Esophagus (tissue), 2 donors: ENCODE measurements at regions not wholly inside any gene's neighbourhood (a gene's known extent, or its start where the extent isn't known, plus 50 kb on each side); places are given as distances from the start of the nearest gene placed in this dataset.

ENCODE experiments used
- H3K27ac ChIP-seq, 2 donors: one replicate each; pipeline ENCODE4 v1.5.1; 2013; ENCODE audit warnings: low read depth in 2 of 2, mild to moderate bottlenecking in 2 of 2, inconsistent platforms in 1 of 2, low read length in 1 of 2, moderate library complexity in 1 of 2
- H3K27me3 ChIP-seq, 2 donors: one replicate each; pipeline ENCODE4 v1.6.1; 2013; ENCODE audit warnings: low read length in 2 of 2, control low read depth in 1 of 2, mild to moderate bottlenecking in 1 of 2; ENCODE audit not compliant: insufficient read depth in 2 of 2, control insufficient read depth in 1 of 2
- H3K36me3 ChIP-seq, 2 donors: one replicate each; pipeline ENCODE4 v1.6.1; 2013; ENCODE audit warnings: low read length in 1 of 2; ENCODE audit not compliant: control insufficient read depth in 2 of 2, insufficient read depth in 2 of 2
- H3K4me1 ChIP-seq, 2 donors: one replicate each; pipeline ENCODE4 v1.6.1; 2013; ENCODE audit warnings: low read length in 1 of 2; ENCODE audit not compliant: control insufficient read depth in 2 of 2, insufficient read depth in 2 of 2
- H3K4me3 ChIP-seq, 2 donors: one replicate each; pipeline ENCODE4 v1.5.1; 2013; ENCODE audit warnings: low read length in 2 of 2, mild to moderate bottlenecking in 2 of 2, low read depth in 1 of 2, moderate library complexity in 1 of 2
- H3K9me3 ChIP-seq, 2 donors: one replicate each; pipeline ENCODE4 v1.6.1; 2013; ENCODE audit warnings: mild to moderate bottlenecking in 2 of 2, low read depth in 1 of 2, low read length in 1 of 2, moderate library complexity in 1 of 2; ENCODE audit not compliant: control insufficient read depth in 2 of 2, insufficient read depth in 1 of 2
- WGBS, 2 donors: extraction: QIAGEN DNeasy Blood & Tissue Kit; methylation state at CpG; one replicate each; pipeline ENCODE4 v1.1.7; 2013; 5-methylcytosine and 5-hydroxymethylcytosine counted together
- donor health status: healthy with polysubstance abuse.
- donor health status: Bipolar disorder and iron deficiency.

GRCh38 chr17:13393841-13394710, 207.7 kb downstream of the HS3ST3A1 start:
- peak overlapping the region in 1 of 2 donors; percentile 28 for H3K27ac ChIP-seq
- no peaks in the 10 kb centered on the region for H3K4me1 ChIP-seq
- WGBS, 2 donors: 85 to 90% methylated on average over 12 of the region's 12 CpGs

GRCh38 chr17:13387952-13388351, 213.8 kb downstream of the HS3ST3A1 start:
- WGBS, 2 donors: 72 to 75% methylated on average over 1 of the region's 1 CpG
- no peak overlapping the region for H3K4me3 ChIP-seq
- H3K4me1 ChIP-seq: no peaks in the 10 kb centered on the region
- H3K27me3 ChIP-seq: no peaks in the 10 kb centered on the region
- H3K27ac ChIP-seq: no peak overlapping the region
- no peaks in the 10 kb centered on the region for H3K9me3 ChIP-seq
- H3K36me3 ChIP-seq: no peaks in the 10 kb centered on the region

More at GRCh38 chr17:13393841-13394710, 207.7 kb downstream of the HS3ST3A1 start:
- Histone ChIP-seq H3K9me3 (peaks cover 0 to 2% of the 10 kb centered on the region in 2 donors), H3K27me3 (no peaks in the 10 kb centered on the region), H3K4me3 (no peak overlapping the region), H3K36me3 (no peaks in the 10 kb centered on the region)

GRCh38 chr17:13387236-13387635, 214.5 kb downstream of the HS3ST3A1 start:
- Histone ChIP-seq H3K27me3 (no peaks in the 10 kb centered on the region), H3K27ac (no peak overlapping the region), H3K9me3 (no peaks in the 10 kb centered on the region), H3K4me3 (no peak overlapping the region), H3K36me3 (no peaks in the 10 kb centered on the region), H3K4me1 (no peaks in the 10 kb centered on the region)
- WGBS, 2 donors: 78 to 83% methylated on average over 5 of the region's 5 CpGs

GRCh38 chr17:13385481-13385911, 216.2 kb downstream of the HS3ST3A1 start:
- Histone ChIP-seq H3K4me1 (no peaks in the 10 kb centered on the region), H3K36me3 (no peaks in the 10 kb centered on the region), H3K4me3 (no peak overlapping the region), H3K27ac (no peak overlapping the region), H3K9me3 (no peaks in the 10 kb centered on the region), H3K27me3 (no peaks in the 10 kb centered on the region)
- 65 to 70% methylated on average over 5 of the region's 5 CpGs for WGBS, 2 donors

- Histone ChIP-seq H3K36me3 (no peaks in the 10 kb centered on the region), H3K9me3 (no peaks in the 10 kb centered on the region), H3K27me3 (no peaks in the 10 kb centered on the region), H3K27ac (no peak overlapping the region), H3K4me1 (no peaks in the 10 kb centered on the region), H3K4me3 (no peak overlapping the region)
- 85 to 96% methylated on average over 1 of the region's 1 CpG for WGBS, 2 donors
Observed at GRCh38 chr17:13384626-13385025, 217.1 kb downstream of the HS3ST3A1 start.

GRCh38 chr17:13378361-13378760, 223.4 kb downstream of the HS3ST3A1 start:
- Histone ChIP-seq H3K9me3 (no peaks in the 10 kb centered on the region), H3K27ac (no peak overlapping the region), H3K36me3 (no peaks in the 10 kb centered on the region), H3K4me1 (no peaks in the 10 kb centered on the region), H3K4me3 (no peak overlapping the region), H3K27me3 (no peaks in the 10 kb centered on the region)
- 39 to 70% methylated on average over 2 of the region's 2 CpGs for WGBS, 2 donors

GRCh38 chr17:13374203-13375143, 227.3 kb downstream of the HS3ST3A1 start:
- Histone ChIP-seq H3K27ac (no peak overlapping the region), H3K4me3 (no peak overlapping the region), H3K9me3 (no peaks in the 10 kb centered on the region), H3K36me3 (no peaks in the 10 kb centered on the region), H3K4me1 (no peaks in the 10 kb centered on the region), H3K27me3 (no peaks in the 10 kb centered on the region)
- WGBS, 2 donors: 56 to 61% methylated on average over 9 of the region's 9 CpGs

GRCh38 chr17:13372432-13372831, 229.3 kb downstream of the HS3ST3A1 start:
- H3K4me3 ChIP-seq: no peak overlapping the region
- no peaks in the 10 kb centered on the region for H3K27me3 ChIP-seq
- no peaks in the 10 kb centered on the region for H3K4me1 ChIP-seq
- WGBS, 2 donors: 84% methylated on average over 4 of the region's 4 CpGs
- H3K36me3 ChIP-seq: no peaks in the 10 kb centered on the region
- H3K27ac ChIP-seq: no peak overlapping the region
- no peaks in the 10 kb centered on the region for H3K9me3 ChIP-seq

GRCh38 chr17:13367154-13367553, 234.6 kb downstream of the HS3ST3A1 start:
- H3K27ac ChIP-seq: no peak overlapping the region
- H3K9me3 ChIP-seq: no peaks in the 10 kb centered on the region
- 64 to 67% methylated on average over 2 of the region's 2 CpGs for WGBS, 2 donors
- H3K36me3 ChIP-seq: no peaks in the 10 kb centered on the region
- H3K4me3 ChIP-seq: no peak overlapping the region
- H3K4me1 ChIP-seq: no peaks in the 10 kb centered on the region
- no peaks in the 10 kb centered on the region for H3K27me3 ChIP-seq
